Testis (tissue), 2 donors: ENCODE measurements at regions not wholly inside any gene's neighbourhood (a gene's known extent, or its start where the extent isn't known, plus 50 kb on each side); places are given as distances from the start of the nearest gene placed in this dataset.

Experiments used
- DNase-seq: peaks from one replicate; pipeline ENCODE4 v3.0.0-alpha.2; 2019
- H3K27ac ChIP-seq, 2 donors: fragments of 200-600 bp; sonication (generic); one replicate each; pipeline ENCODE4 v1.5.1; 2019
- H3K27me3 ChIP-seq: fragments of 200-600 bp; sonication (generic); one replicate; pipeline ENCODE4 v1.5.1; 2019
- H3K36me3 ChIP-seq: fragments of 200-600 bp; sonication (generic); one replicate; pipeline ENCODE4 v1.5.1; 2017; ENCODE audit warnings: low read depth; ENCODE audit errors: missing control alignments
- H3K4me1 ChIP-seq: fragments of 200-600 bp; sonication (generic); one replicate; pipeline ENCODE4 v1.5.1; 2019
- H3K4me3 ChIP-seq, 2 donors: fragments of 200-600 bp; sonication (generic); one replicate each; pipeline ENCODE4 v1.5.1; 2017 to 2019
- H3K9me3 ChIP-seq: fragments of 200-600 bp; sonication (generic); one replicate; pipeline ENCODE4 v1.5.1; 2017
- CTCF ChIP-seq, 3 experiments: fragments of 450-650 bp in 2 of 3; fragments of 200-600 bp in 1 of 3; sonication (generic) in 1 of 3; IDR thresholded peaks; one replicate each; pipeline ENCODE4 v1.5.1; 2016 to 2019; ENCODE audit warnings: antibody characterized with exemption in 3 of 3, mild to moderate bottlenecking in 2 of 3, moderate library complexity in 1 of 3
- POLR2A ChIP-seq: fragments of 450-650 bp; IDR thresholded peaks from one replicate; pipeline ENCODE4 v1.6.1; 2017; ENCODE audit warnings: antibody characterized with exemption, mild to moderate bottlenecking, moderate library complexity
- WGBS, 2 donors: methylation state at CpG; one replicate each; pipeline ENCODE4 v1.1.5; 2018; 5-methylcytosine and 5-hydroxymethylcytosine counted together
- intact Hi-C: fragments of 100-400 bp; cut with DNase I; formaldehyde crosslinking; loops from one replicate; pipeline ENCODE4 v1.15.1; 2023; ENCODE audit warnings: low total_unique reads

- H3K4me1 ChIP-seq = no peaks in the 10 kb centered on the region
- no peaks in the 10 kb centered on the region for H3K9me3 ChIP-seq
- no peaks in the 10 kb centered on the region for H3K27me3 ChIP-seq
- H3K4me3 ChIP-seq = no peak overlapping the region
- no peak for TF ChIP-seq POLR2A
- no peak for TF ChIP-seq CTCF (IDR thresholded peaks at IDR 0.05)
- WGBS, 2 donors = 51 to 56% methylated on average over 1 of the region's 1 CpG
- no peaks in the 10 kb centered on the region for H3K36me3 ChIP-seq
- intact Hi-C loops = no loop called here
- DNase-seq = no peak
- no peak overlapping the region for H3K27ac ChIP-seq
These were observed 1023.2 kb downstream of the BCL11A start for GRCh38 chr2:59530258-59530657.

- intact Hi-C loops = no loop called here
- Histone ChIP-seq H3K27me3 (no peaks in the 10 kb centered on the region), H3K4me1 (no peaks in the 10 kb centered on the region), H3K9me3 (no peaks in the 10 kb centered on the region), H3K27ac (no peak overlapping the region), H3K4me3 (no peak overlapping the region), H3K36me3 (no peaks in the 10 kb centered on the region)
- no peak for DNase-seq
- TF ChIP-seq CTCF (IDR thresholded peaks at IDR 0.05) = no peak
- WGBS, 2 donors = 51 to 56% methylated on average over 7 of the region's 7 CpGs
These were observed 1023.7 kb downstream of the BCL11A start for GRCh38 chr2:59529726-59530125.

- intact Hi-C loops = no loop called here
- Histone ChIP-seq H3K9me3 (no peaks in the 10 kb centered on the region), H3K27ac (no peak overlapping the region), H3K4me1 (no peaks in the 10 kb centered on the region), H3K4me3 (no peak overlapping the region), H3K27me3 (no peaks in the 10 kb centered on the region), H3K36me3 (no peaks in the 10 kb centered on the region)
- 71 to 83% methylated on average over 4 of the region's 4 CpGs for WGBS, 2 donors
- TF ChIP-seq POLR2A (no peak), CTCF (IDR thresholded peaks at IDR 0.05) (no peak)
- no peak for DNase-seq
These were observed 1024.9 kb downstream of the BCL11A start for GRCh38 chr2:59528525-59528924.

- Histone ChIP-seq H3K4me1 (no peaks in the 10 kb centered on the region), H3K36me3 (no peaks in the 10 kb centered on the region), H3K4me3 (no peak overlapping the region), H3K9me3 (no peaks in the 10 kb centered on the region), H3K27ac (no peak overlapping the region), H3K27me3 (no peaks in the 10 kb centered on the region)
- no peak for DNase-seq
- intact Hi-C loops = no loop called here
- no peak for TF ChIP-seq CTCF (IDR thresholded peaks at IDR 0.05)
- TF ChIP-seq POLR2A = no peak
These were observed 1050.5 kb downstream of the BCL11A start for GRCh38 chr2:59502981-59503380.

GRCh38 chr2:59490994-59491393 is 1062.5 kb downstream of the BCL11A start:
- WGBS, 2 donors = 77 to 79% methylated on average over 2 of the region's 2 CpGs
- Histone ChIP-seq H3K36me3 (no peaks in the 10 kb centered on the region), H3K27ac (no peak overlapping the region), H3K4me1 (no peaks in the 10 kb centered on the region), H3K27me3 (no peaks in the 10 kb centered on the region), H3K4me3 (no peak overlapping the region), H3K9me3 (no peaks in the 10 kb centered on the region)
- intact Hi-C loops = no loop called here
- no peak for DNase-seq
- no peak for TF ChIP-seq CTCF (IDR thresholded peaks at IDR 0.05)
- TF ChIP-seq POLR2A = no peak
